CD4-positive, alpha-beta T cell (primary cell): ENCODE measurements at regions not wholly inside any gene's neighbourhood (a gene's known extent, or its start where the extent isn't known, plus 50 kb on each side); places are given as distances from the start of the nearest gene placed in this dataset.

Experiments
- ATAC-seq: fragments of 200-7000 bp; cut with Tn5 transposase; one replicate; pipeline ENCODE4 v1.10.0; 2022; ENCODE audit warnings: mild to moderate bottlenecking; ENCODE audit not compliant: poor library complexity
- CTCF ChIA-PET: fragments of 350-600 bp; sonication (Branson Sonifier 250); formaldehyde crosslinking; loops from one replicate; lab custom pipeline; 2021; ENCODE audit warnings: antibody characterized with exemption, inconsistent platforms; lab: Charles Lee
- POLR2A ChIA-PET: fragments of 350-600 bp; sonication (Branson Sonifier 250); formaldehyde crosslinking; loops from one replicate; lab custom pipeline; 2021; ENCODE audit warnings: antibody characterized with exemption, inconsistent platforms; lab: Charles Lee
- DNase-seq, 14 experiments: peaks; one replicate each; pipeline ENCODE4 v3.0.0-alpha.2; 2013 to 2020; ENCODE audit warnings: mixed read lengths in 2 of 14
- H3K27ac ChIP-seq, 2 donors: one replicate each; pipeline versions ENCODE4 v1.5.1 to v1.7.0; 2013; ENCODE audit warnings: low read length in 2 of 2, low read depth in 1 of 2, mild to moderate bottlenecking in 1 of 2
- H3K27me3 ChIP-seq, 2 experiments: 1 replicate in 1 of 2; 2 replicates in 1 of 2; pipeline versions ENCODE4 v1.6.1 to v1.7.0; 2013; ENCODE audit warnings: low read length in 2 of 2, control low read depth in 1 of 2, mild to moderate bottlenecking in 1 of 2, moderate library complexity in 1 of 2; ENCODE audit not compliant: insufficient read depth in 2 of 2, control insufficient read depth in 1 of 2
- H3K36me3 ChIP-seq: one replicate; pipeline ENCODE4 v1.6.1; 2013; ENCODE audit warnings: low read length, control low read depth; ENCODE audit not compliant: insufficient read depth
- H3K4me1 ChIP-seq: one replicate; pipeline ENCODE4 v1.6.1; 2013; ENCODE audit warnings: low read length, control low read depth; ENCODE audit not compliant: insufficient read depth
- H3K4me3 ChIP-seq: one replicate; pipeline ENCODE4 v1.5.1; 2013; ENCODE audit warnings: mild to moderate bottlenecking, low read length, moderate library complexity
- H3K9me3 ChIP-seq, 2 experiments: 1 replicate in 1 of 2; 2 replicates in 1 of 2; pipeline versions ENCODE4 v1.6.1 to v1.7.0; 2013; ENCODE audit warnings: low read length in 2 of 2, mild to moderate bottlenecking in 2 of 2, control low read depth in 1 of 2, moderate library complexity in 1 of 2; ENCODE audit not compliant: control insufficient read depth in 1 of 2, insufficient read depth in 1 of 2
- H3K27ac Mint-ChIP-seq: one replicate; pipeline ENCODE4 v1.8.0; 2020; ENCODE audit warnings: mixed read lengths
- H3K27me3 Mint-ChIP-seq: one replicate; pipeline ENCODE4 v1.8.0; 2021; ENCODE audit warnings: mixed read lengths
- H3K36me3 Mint-ChIP-seq: one replicate; pipeline ENCODE4 v1.8.0; 2021; ENCODE audit warnings: low read depth, mixed read lengths
- H3K4me1 Mint-ChIP-seq: one replicate; pipeline ENCODE4 v1.8.0; 2021; ENCODE audit warnings: low read depth, mixed read lengths
- H3K4me3 Mint-ChIP-seq: one replicate; pipeline ENCODE4 v1.8.0; 2020; ENCODE audit warnings: mild to moderate bottlenecking, mixed read lengths
- H3K9me3 Mint-ChIP-seq: one replicate; pipeline ENCODE4 v1.8.0; 2020; ENCODE audit warnings: mixed read lengths
- CTCF ChIP-seq: fragments of 200-600 bp; IDR thresholded peaks from one replicate; pipeline ENCODE4 v1.8.0; 2022; ENCODE audit warnings: antibody characterized with exemption, mild to moderate bottlenecking
- intact Hi-C, 2 experiments: fragments of 100-400 bp; cut with DNase I in 1 of 2; cut with micrococcal nuclease in 1 of 2; formaldehyde crosslinking; loops; one replicate each; pipeline versions ENCODE4 v1.15.1 to v1.9.0; 2023 to 2025; cut with DNase I, micrococcal nuclease

- ATAC-seq: no peak
- Histone ChIP-seq H3K27ac (no peak overlapping the region), H3K4me1 (no peaks in the 10 kb centered on the region), H3K4me3 (no peak overlapping the region), H3K9me3 (no peaks in the 10 kb centered on the region), H3K27me3 (peaks cover 8 to 9% of the 10 kb centered on the region in 2 experiments), H3K36me3 (no peaks in the 10 kb centered on the region)
- Mint-ChIP-seq H3K36me3 (no peaks in the 10 kb centered on the region), H3K4me3 (no peak overlapping the region), H3K4me1 (no peaks in the 10 kb centered on the region), H3K27me3 (peaks cover 54% of the 10 kb centered on the region), H3K9me3 (peaks cover 5% of the 10 kb centered on the region), H3K27ac (no peak overlapping the region)
- intact Hi-C loops: no loop called here
- TF ChIP-seq CTCF: no peak
- ChIA-PET POLR2A (no interaction called here), CTCF (interaction anchor here (1.5 kb wide), 1 partner anchor 8 kb away, joined by 10 read pairs; no protein-coding TSS in a partner anchor)
- no peak for DNase-seq
Measured at GRCh38 chr17:34163123-34163522, 92.0 kb upstream of the CCL2 start.

GRCh38 chr17:34163646-34164045 is 91.4 kb upstream of the CCL2 start:
- DNase-seq (no peak), ATAC-seq (no peak)
- peaks cover 49% of the 10 kb centered on the region for H3K27me3 Mint-ChIP-seq
- Histone ChIP-seq H3K4me1 (no peaks in the 10 kb centered on the region), H3K9me3 (no peaks in the 10 kb centered on the region), H3K27ac (no peak overlapping the region), H3K4me3 (no peak overlapping the region), H3K36me3 (no peaks in the 10 kb centered on the region), H3K27me3 (peaks cover 7 to 8% of the 10 kb centered on the region in 2 experiments)
- no peak overlapping the region for H3K27ac Mint-ChIP-seq
- H3K4me1 Mint-ChIP-seq: no peaks in the 10 kb centered on the region
- CTCF ChIA-PET: no interaction called here
- no peak for TF ChIP-seq CTCF
- POLR2A ChIA-PET: no interaction called here
- H3K36me3 Mint-ChIP-seq: no peaks in the 10 kb centered on the region
- intact Hi-C loops: no loop called here
- peaks cover 2% of the 10 kb centered on the region for H3K9me3 Mint-ChIP-seq
- H3K4me3 Mint-ChIP-seq: no peak overlapping the region

- Mint-ChIP-seq H3K27ac (no peak overlapping the region), H3K36me3 (no peaks in the 10 kb centered on the region), H3K4me3 (no peak overlapping the region), H3K4me1 (no peaks in the 10 kb centered on the region), H3K9me3 (no peaks in the 10 kb centered on the region), H3K27me3 (peaks cover 37% of the 10 kb centered on the region)
- Histone ChIP-seq H3K27ac (no peak overlapping the region), H3K9me3 (no peaks in the 10 kb centered on the region), H3K36me3 (no peaks in the 10 kb centered on the region), H3K4me3 (no peak overlapping the region), H3K4me1 (no peaks in the 10 kb centered on the region), H3K27me3 (peaks cover 0 to 3% of the 10 kb centered on the region in 2 experiments)
- ATAC-seq (no peak), DNase-seq (no peak)
- ChIA-PET POLR2A (no interaction called here), CTCF (no interaction called here)
- intact Hi-C loops: no loop called here
- no peak for TF ChIP-seq CTCF
Measured at GRCh38 chr17:34164837-34165236, 90.2 kb upstream of the CCL2 start.
